GM21529 (cell line): ENCODE measurements at regions not wholly inside any gene's neighbourhood (a gene's known extent, or its start where the extent isn't known, plus 50 kb on each side); places are given as distances from the start of the nearest gene placed in this dataset.
"Not testable (repeated sequence)": the region's sequence is repeated elsewhere in the genome, so short reads cannot be mapped to it uniquely, and the experiment has no call there.

Experiments used
- ATAC-seq: cut with Tn5 transposase; IDR thresholded peaks from one replicate; pipeline ENCODE4 v1.9.1; 2021; ENCODE audit not compliant: unreplicated experiment

- no peak for ATAC-seq
Observed at GRCh38 chr12:47610686-47611252, 95.1 kb downstream of the RPAP3 start.

GRCh38 chr12:47609806-47610205, 96.0 kb downstream of the RPAP3 start:
- ATAC-seq: no peak

DNA sequence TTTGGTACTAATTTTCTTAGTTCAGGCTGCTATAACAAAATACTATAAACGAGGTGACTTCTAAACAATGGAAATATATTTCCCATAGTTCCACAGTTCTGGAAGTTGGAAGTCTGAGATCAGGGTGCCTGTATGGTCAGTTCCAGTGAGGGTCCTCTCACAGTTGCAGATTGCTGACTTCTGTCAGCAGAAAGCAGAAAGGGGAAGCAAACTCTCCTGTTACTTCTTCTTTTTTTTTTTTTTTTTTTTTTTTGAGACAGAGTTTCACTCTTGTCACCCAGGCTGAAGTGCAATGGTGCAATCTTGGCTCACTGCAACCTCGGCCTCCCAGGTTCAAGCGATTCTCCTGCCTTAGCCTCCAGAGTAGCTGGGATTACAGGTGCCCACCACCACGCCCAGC, 97.2 kb downstream of the RPAP3 start:
- not testable (repeated sequence) for ATAC-seq

- ATAC-seq: no peak
Observed at GRCh38 chr12:47604221-47604873, 101.5 kb downstream of the RPAP3 start.

GRCh38 chr12:47602949-47603558, 102.8 kb downstream of the RPAP3 start:
- no peak for ATAC-seq

GRCh38 chr12:47602325-47602724, 103.5 kb downstream of the RPAP3 start:
- no peak for ATAC-seq

GRCh38 chr12:47601071-47601470, 104.8 kb downstream of the RPAP3 start:
- ATAC-seq: no peak

DNA sequence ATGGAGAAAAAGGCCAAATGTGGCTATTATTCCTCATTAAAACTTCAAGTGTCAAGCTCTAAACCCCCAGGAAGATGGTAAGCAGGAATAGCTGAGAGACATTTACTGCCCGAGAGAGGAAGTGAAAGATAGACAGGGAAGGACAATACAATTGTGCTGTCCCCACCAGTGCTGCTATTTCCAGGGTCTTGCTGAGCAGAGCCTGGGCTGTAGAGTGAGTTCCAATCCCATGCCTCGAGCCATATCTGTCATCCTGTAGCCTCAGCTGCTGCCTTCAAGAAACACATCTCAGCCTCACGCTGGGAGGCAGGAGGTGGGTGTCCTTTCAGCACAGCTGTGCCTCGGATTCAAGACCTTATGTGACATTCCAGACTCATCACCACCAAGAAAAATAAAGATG, 114.0 kb downstream of the RPAP3 start:
- ATAC-seq: no peak

DNA sequence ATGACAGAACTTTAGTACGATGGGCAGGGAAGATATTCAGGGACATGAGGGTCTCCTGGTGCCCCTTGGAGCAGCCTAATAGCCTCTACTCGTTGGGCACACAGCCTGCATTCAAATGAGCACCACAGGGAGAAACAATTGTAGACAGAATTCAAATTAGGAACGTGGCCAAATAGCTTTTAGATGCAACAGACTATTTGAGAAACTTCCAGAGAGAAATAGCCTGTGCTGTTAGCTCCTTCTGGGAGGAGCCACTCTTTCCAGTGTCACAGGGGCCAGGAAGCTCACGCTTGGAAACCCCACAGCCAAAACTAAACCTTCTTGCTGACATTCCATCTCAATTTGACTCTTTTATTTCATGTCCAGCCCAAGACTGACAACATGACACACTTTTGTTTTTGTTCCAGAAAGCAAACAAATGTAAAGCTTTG, 114.5 kb downstream of the RPAP3 start:
- ATAC-seq: no peak

DNA sequence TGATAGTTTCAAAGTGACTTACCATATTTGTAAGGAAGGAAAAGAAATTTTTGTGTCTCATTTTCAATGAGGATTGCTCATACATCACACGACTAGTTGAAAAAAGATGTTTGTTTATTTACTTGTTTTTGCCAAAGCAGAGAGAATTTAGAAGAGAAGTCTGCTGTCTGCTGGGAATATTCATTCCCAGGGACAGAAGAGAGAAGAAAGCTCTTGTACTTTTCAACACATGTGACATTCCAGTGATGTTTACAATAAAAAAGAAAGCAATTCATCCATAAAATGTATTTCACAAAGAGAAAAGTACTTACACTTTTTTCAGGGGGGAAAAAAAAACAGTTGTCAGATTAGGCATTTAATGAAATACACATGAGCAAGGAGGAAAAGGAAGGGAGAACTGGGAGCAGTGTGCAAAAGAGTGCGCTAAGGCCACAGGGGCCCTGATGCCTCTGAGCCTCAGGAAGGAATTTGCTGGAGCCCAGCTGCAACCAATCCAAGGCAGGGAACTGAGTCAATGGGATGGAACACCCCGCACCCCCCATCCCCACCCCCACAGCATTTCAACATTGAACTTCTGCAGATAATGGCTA, 115.0 kb downstream of the RPAP3 start:
- no peak for ATAC-seq

GRCh38 chr12:47586952-47587669, 118.7 kb downstream of the RPAP3 start:
- ATAC-seq: no peak

DNA sequence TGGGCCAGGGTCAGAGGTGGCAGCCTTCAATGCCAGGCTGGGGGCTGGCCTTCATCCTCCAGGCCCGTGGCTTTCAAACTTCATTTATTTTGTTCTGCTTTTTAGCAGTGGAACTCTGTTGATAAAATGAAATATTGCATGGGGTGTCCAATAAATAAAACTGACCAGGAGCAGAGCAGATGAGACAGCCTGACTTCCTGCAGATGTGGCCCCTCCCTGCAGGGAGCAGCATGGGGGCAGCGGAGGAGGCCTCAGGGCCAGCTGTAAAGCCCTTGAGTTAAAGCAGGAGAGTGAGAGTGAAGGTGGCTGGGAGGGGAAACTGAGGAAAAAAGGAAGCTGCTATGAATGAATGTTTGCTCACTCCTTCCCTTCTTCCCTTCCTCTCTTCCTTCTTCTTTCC, 120.3 kb downstream of the RPAP3 start:
- ATAC-seq: no peak

DNA sequence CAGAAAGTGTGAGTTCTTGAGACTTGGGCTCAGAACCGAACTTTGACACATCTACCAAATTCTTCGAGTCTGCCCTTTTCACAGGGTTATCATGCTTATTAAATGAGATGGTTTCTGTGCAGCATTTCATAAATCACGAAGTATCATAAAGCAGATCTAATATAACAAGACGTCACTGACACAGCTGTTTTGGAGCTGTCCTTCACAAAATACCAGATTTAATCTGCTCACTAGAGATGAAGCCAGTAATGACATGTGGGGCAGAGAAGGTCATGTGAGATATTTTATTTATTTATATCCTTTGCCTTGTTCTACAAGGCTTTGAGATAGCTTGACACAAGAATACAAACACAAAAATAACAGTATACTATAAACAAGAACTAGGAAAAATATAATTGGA, 127.0 kb downstream of the RPAP3 start:
- ATAC-seq: no peak

DNA sequence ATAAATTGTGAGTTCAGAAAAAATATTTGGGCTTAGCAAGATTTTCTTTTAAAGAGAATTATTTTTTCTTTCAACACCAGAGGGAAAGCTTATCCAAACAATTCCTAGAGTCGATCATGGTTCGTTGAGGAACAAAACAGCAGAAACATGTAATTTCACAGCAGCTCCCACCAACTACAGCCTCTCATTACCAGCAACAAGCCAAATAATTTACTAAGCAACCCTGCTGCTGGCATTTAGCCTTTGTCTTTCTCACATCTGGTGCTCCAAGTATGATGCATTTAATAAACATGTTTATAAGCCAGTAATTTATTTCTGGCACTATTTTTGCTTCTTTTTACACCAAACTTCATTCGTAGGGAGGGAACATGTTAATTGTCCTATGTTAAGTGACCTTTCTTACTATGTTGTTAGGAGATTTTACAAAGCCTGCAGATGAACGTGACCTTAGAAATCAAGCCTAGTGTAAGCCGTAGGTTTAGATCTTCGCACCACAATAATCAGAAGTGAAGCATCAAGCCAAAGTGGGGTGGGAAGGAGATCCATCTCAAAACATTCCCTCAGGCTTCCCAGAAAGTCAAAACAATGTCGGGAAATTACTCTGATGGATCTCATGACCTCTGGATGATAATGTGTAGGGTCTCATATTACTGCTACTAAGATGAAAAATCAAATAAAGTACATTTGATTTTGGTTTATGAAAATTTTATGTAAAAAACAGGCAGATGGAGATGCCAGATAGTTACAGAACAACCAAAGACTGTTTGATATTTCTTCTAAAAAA, 128.4 kb downstream of the RPAP3 start:
- no peak for ATAC-seq

GRCh38 chr12:47576289-47576945, 129.4 kb downstream of the RPAP3 start:
- no peak for ATAC-seq

- no peak for ATAC-seq
Observed at GRCh38 chr12:47574252-47575021, 131.4 kb downstream of the RPAP3 start.

DNA sequence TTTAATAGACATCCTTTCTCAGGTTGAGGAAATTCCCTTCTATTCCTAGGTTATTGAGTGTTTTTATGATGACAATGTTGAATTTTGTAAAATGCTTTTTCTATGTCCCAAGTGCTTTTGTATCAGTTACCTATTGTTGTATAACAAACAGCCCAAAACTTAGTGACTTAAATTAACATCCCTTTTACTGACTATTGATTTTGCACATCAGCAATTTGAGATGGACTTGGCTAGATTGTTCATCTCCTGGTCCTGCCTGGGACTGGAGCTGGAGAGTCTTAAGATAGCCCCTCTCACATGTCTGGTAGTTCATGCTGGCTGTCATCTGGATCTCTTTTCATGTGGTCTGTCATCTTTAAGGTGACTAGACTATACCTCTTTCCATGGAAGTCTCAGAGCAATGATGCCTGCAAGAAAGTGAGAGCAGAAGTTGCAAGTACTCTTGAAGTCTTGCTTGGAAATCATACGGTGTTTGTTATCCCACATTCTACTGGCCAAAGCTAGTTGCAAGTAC, 132.6 kb downstream of the RPAP3 start:
- ATAC-seq: no peak

- no peak for ATAC-seq
Observed at GRCh38 chr12:47570151-47570550, 135.7 kb downstream of the RPAP3 start.

DNA sequence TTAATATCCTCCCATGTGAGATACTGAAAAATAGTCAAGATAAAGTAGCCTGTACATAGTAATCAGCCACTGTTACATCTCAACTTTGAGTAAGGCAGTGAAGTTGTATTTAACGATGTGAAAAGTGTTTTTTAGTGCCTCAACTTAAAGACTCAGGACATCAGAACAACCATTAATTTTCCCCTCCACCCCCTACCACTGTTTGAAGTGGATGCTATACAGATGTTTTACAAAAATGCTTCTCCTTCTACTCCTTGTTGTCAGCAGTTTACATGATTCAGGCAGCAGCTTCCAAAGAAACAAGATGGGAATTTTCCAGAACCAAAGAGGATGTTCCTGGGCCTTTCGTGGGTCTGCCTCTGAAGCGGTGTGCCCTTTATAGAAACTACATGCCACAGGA, 143.6 kb downstream of the RPAP3 start:
- no peak for ATAC-seq
